BLaER1 treated with 17β-estradiol and CSF1 and Interleukin-3, amounts not matched to agents 10 nM and 100 nM (cell line): ENCODE measurements at regions not wholly inside any gene's neighbourhood (a gene's known extent, or its start where the extent isn't known, plus 50 kb on each side); places are given as distances from the start of the nearest gene placed in this dataset.

Source experiments
- H3K27ac ChIP-seq, 11 experiments: shearing (Covaris generic); formaldehyde crosslinking; 2 replicates each; pipeline ENCODE4 v1.8.1; 2022
- H3K27me3 ChIP-seq, 11 experiments: shearing (Covaris generic); formaldehyde crosslinking; 2 replicates each; pipeline ENCODE4 v1.8.1; 2022
- H3K36me3 ChIP-seq, 11 experiments: shearing (Covaris generic); formaldehyde crosslinking; 2 replicates each; pipeline ENCODE4 v1.8.1; 2022
- H3K4me1 ChIP-seq, 10 experiments: shearing (Covaris generic); formaldehyde crosslinking; 2 replicates each; pipeline ENCODE4 v1.8.1; 2022
- H3K4me2 ChIP-seq, 11 experiments: shearing (Covaris generic); formaldehyde crosslinking; 2 replicates each; pipeline ENCODE4 v1.8.1; 2022
- H3K4me3 ChIP-seq, 10 experiments: shearing (Covaris generic); formaldehyde crosslinking; 2 replicates each; pipeline ENCODE4 v1.8.1; 2022
- H3K9ac ChIP-seq, 11 experiments: shearing (Covaris generic); formaldehyde crosslinking; 2 replicates each; pipeline ENCODE4 v1.8.1; 2022
- H3K9me3 ChIP-seq, 11 experiments: shearing (Covaris generic); formaldehyde crosslinking; replicated peaks in 1 of 11; 2 replicates each; pipeline ENCODE4 v1.8.1; 2022
- H4K20me1 ChIP-seq, 11 experiments: shearing (Covaris generic); formaldehyde crosslinking; 2 replicates each; pipeline ENCODE4 v1.8.1; 2022
- Cebpa-rat ChIP-seq, 11 experiments: shearing (Covaris generic); IDR thresholded peaks; 2 replicates each; pipeline ENCODE4 v1.8.1; 2022

- H3K4me2 ChIP-seq, result no peak overlapping the region
- H4K20me1 ChIP-seq, result no peaks in the 10 kb centered on the region
- no peaks in the 10 kb centered on the region for H3K9me3 ChIP-seq
- no peak overlapping the region for H3K27ac ChIP-seq
- H3K36me3 ChIP-seq, result no peaks in the 10 kb centered on the region
- no peak overlapping the region for H3K9ac ChIP-seq
- TF ChIP-seq Cebpa-rat (IDR thresholded peaks at IDR 0.05), result no peak
- no peak overlapping the region for H3K4me3 ChIP-seq
- no peaks in the 10 kb centered on the region for H3K27me3 ChIP-seq
- 0 out of 20 replicates have a peak, but pooled peaks cover 0 to 4% (median 0%) of the 10 kb centered on the region in 10 experiments for H3K4me1 ChIP-seq
Measured at GRCh38 chr4:127237581-127237980, 395.2 kb upstream of the INTU start.

DNA sequence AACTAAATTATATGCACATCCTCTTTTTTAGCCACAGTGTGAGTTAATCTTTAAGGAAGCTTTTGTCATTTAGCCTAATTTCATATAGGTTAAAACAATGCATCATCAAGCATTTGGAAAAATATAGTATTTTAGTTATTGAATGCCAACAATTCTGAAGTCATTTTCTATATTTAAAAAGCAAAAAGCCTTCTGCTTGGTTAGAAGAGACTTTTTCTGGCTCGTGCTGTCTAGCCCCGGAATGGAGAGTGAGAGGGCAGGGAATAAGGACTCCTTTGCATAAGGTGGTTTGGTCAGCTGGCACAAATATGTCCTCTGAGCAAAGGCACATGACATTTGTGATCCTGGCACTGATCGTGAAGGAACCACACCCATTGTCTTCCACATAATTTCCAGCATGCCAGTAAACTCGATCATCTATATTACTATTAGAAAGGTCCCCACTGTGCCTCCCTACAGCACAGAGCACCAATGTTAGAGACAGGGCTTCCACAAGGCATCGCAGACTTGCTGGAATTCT is 393.7 kb upstream of the INTU start:
- TF ChIP-seq Cebpa-rat (IDR thresholded peaks at IDR 0.05), result no peak
- no peak overlapping the region for H3K27ac ChIP-seq
- 0 out of 20 replicates have a peak, but pooled peaks cover 0 to 4% (median 0%) of the 10 kb centered on the region in 10 experiments for H3K4me1 ChIP-seq
- H3K9me3 ChIP-seq, result no peaks in the 10 kb centered on the region
- H4K20me1 ChIP-seq, result no peaks in the 10 kb centered on the region
- no peak overlapping the region for H3K4me3 ChIP-seq
- H3K27me3 ChIP-seq, result no peaks in the 10 kb centered on the region
- no peak overlapping the region for H3K4me2 ChIP-seq
- H3K36me3 ChIP-seq, result no peaks in the 10 kb centered on the region
- H3K9ac ChIP-seq, result no peak overlapping the region

- no peak overlapping the region for H3K27ac ChIP-seq
- no peaks in the 10 kb centered on the region for H3K36me3 ChIP-seq
- H3K4me1 ChIP-seq, result 0 out of 20 replicates have a peak, but pooled peaks cover 0 to 4% (median 0%) of the 10 kb centered on the region in 10 experiments
- H3K27me3 ChIP-seq, result no peaks in the 10 kb centered on the region
- no peaks in the 10 kb centered on the region for H3K9me3 ChIP-seq
- no peak overlapping the region for H3K4me3 ChIP-seq
- no peak overlapping the region for H3K4me2 ChIP-seq
- no peak for TF ChIP-seq Cebpa-rat (IDR thresholded peaks at IDR 0.05)
- no peak overlapping the region for H3K9ac ChIP-seq
- no peaks in the 10 kb centered on the region for H4K20me1 ChIP-seq
Measured at GRCh38 chr4:127239902-127240763, 392.6 kb upstream of the INTU start.

- H3K4me1 ChIP-seq, result 0 out of 20 replicates have a peak, but pooled peaks cover 0 to 4% (median 0%) of the 10 kb centered on the region in 10 experiments
- no peak for TF ChIP-seq Cebpa-rat (IDR thresholded peaks at IDR 0.05)
- no peaks in the 10 kb centered on the region for H3K27me3 ChIP-seq
- no peaks in the 10 kb centered on the region for H4K20me1 ChIP-seq
- H3K4me3 ChIP-seq, result no peak overlapping the region
- no peaks in the 10 kb centered on the region for H3K9me3 ChIP-seq
- H3K4me2 ChIP-seq, result no peak overlapping the region
- H3K9ac ChIP-seq, result no peak overlapping the region
- H3K36me3 ChIP-seq, result no peaks in the 10 kb centered on the region
- H3K27ac ChIP-seq, result no peak overlapping the region
Measured at GRCh38 chr4:127240764-127241105, 392.0 kb upstream of the INTU start.

- no peak overlapping the region for H3K4me3 ChIP-seq
- no peaks in the 10 kb centered on the region for H3K36me3 ChIP-seq
- H3K9ac ChIP-seq, result no peak overlapping the region
- H3K4me1 ChIP-seq, result peaks cover 0 to 18% (median 1%) of the 10 kb centered on the region in 10 experiments; a peak in 8 of 20 replicates
- TF ChIP-seq Cebpa-rat (IDR thresholded peaks at IDR 0.05), result no peak
- no peak overlapping the region for H3K4me2 ChIP-seq
- H3K27me3 ChIP-seq, result no peaks in the 10 kb centered on the region
- H4K20me1 ChIP-seq, result no peaks in the 10 kb centered on the region
- H3K27ac ChIP-seq, result no peak overlapping the region
- H3K9me3 ChIP-seq, result no peaks in the 10 kb centered on the region
Measured at GRCh38 chr4:127244515-127244914, 388.2 kb upstream of the INTU start.

DNA sequence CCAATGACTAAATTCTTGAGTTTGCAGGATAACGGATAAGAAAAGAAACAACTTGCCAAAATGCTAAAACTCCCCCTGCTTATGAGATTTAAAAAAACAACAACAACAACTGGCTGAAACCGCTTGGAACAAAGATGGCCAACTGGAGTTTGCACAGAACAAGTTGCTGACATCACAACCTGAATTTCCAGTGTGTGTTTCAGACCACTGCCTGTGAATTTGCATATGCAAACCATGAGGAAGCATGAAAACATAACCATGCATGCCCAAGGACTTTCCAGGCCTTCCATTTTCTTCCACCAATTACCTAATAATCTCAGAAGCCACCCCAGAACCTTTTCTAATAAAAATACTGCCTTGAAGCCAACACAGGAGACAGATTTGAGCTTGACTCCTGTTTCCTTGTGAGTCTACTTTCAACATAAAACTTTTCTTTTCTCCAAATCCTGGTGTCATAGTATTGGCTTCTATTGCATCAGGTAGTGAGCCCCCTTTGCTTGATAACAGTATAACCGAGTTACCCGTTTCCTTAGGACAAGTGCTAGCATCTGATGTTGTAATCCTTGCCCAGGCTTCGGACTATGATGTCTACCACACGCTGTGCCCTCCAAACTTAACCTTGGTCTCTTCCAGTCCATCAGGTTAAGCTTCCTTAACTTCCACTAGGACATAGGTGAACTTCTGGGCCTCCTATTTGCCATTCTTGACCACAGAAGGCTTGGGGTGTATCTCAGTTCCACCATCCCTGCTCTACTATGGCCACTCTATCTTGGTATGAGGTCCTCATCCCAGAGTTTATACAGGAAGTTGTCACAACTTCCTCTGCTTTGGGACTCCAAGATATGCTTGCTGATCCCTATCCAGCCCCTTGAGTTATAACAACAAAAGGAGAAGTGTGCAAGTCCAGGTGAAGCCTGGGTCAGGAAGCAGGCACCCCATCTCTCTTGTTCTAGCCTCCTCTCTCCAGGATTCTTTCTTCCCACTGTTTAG is 385.5 kb upstream of the INTU start:
- Histone ChIP-seq H3K4me2 (peak overlapping the region in 2 of 11 experiments; percentile 11 to 31; a peak in 3 of 22 replicates), H3K4me3 (no peak overlapping the region), H3K9me3 (no peaks in the 10 kb centered on the region), H3K4me1 (peaks cover 5 to 39% (median 10%) of the 10 kb centered on the region in 10 experiments; a peak in 14 of 20 replicates), H3K27me3 (no peaks in the 10 kb centered on the region), H3K27ac (no peak overlapping the region), H4K20me1 (no peaks in the 10 kb centered on the region), H3K9ac (no peak overlapping the region), H3K36me3 (no peaks in the 10 kb centered on the region)
- no peak for TF ChIP-seq Cebpa-rat (IDR thresholded peaks at IDR 0.05)

- Histone ChIP-seq H3K27me3 (no peaks in the 10 kb centered on the region), H3K4me1 (peaks cover 5 to 39% (median 10%) of the 10 kb centered on the region in 10 experiments; a peak in 14 of 20 replicates), H3K4me2 (peak overlapping the region in 5 of 11 experiments; percentile 11 to 67 (median 46); a peak in 8 of 22 replicates), H3K27ac (peak overlapping the region in 1 of 11 experiments; percentile 0; a peak in 1 of 22 replicates), H3K36me3 (no peaks in the 10 kb centered on the region), H4K20me1 (no peaks in the 10 kb centered on the region), H3K9me3 (no peaks in the 10 kb centered on the region), H3K4me3 (no peak overlapping the region), H3K9ac (no peak overlapping the region)
- no peak for TF ChIP-seq Cebpa-rat (IDR thresholded peaks at IDR 0.05)
Measured at GRCh38 chr4:127249066-127249766, 383.5 kb upstream of the INTU start.

DNA sequence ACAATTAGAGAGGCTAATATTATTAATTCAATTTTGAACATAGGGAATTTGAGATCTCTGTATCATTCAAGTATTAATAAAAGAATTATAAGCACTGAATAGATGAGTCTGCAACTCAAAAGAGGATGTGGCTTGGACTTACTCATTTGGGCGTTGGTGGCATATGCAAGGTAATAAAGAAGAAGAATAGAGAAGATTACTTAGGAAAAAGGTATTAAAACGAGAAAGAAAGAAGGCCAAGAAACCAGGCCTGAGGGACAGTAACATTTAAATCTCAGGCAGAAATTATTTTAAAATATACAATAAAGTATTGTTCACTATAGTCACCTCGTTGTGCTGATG is 383.0 kb upstream of the INTU start:
- Histone ChIP-seq H3K9me3 (no peaks in the 10 kb centered on the region), H3K9ac (no peak overlapping the region), H3K4me3 (no peak overlapping the region), H3K4me1 (peaks cover 5 to 39% (median 10%) of the 10 kb centered on the region in 10 experiments; a peak in 14 of 20 replicates), H3K27me3 (no peaks in the 10 kb centered on the region), H3K4me2 (peak overlapping the region in 4 of 11 experiments; percentile 36 to 67 (median 56); a peak in 5 of 22 replicates), H4K20me1 (no peaks in the 10 kb centered on the region), H3K27ac (peak overlapping the region in 1 of 11 experiments; percentile 0; a peak in 1 of 22 replicates), H3K36me3 (no peaks in the 10 kb centered on the region)
- TF ChIP-seq Cebpa-rat (IDR thresholded peaks at IDR 0.05), result no peak
